Right lobe of liver (tissue), 4 donors: ENCODE measurements at regions not wholly inside any gene's neighbourhood (a gene's known extent, or its start where the extent isn't known, plus 50 kb on each side); places are given as distances from the start of the nearest gene placed in this dataset.

Source experiments
- CTCF ChIP-seq, 4 donors: fragments of 200-600 bp in 3 of 4; fragments of 450-650 bp in 1 of 4; IDR thresholded peaks; one replicate each; pipeline versions ENCODE4 v1.5.1 to v1.8.0; 2016 to 2022; ENCODE audit warnings: antibody characterized with exemption in 4 of 4, mild to moderate bottlenecking in 2 of 4
- POLR2A ChIP-seq: fragments of 450-650 bp; IDR thresholded peaks from one replicate; pipeline ENCODE4 v1.6.1; 2017; ENCODE audit warnings: antibody characterized with exemption, mild to moderate bottlenecking
- donor health status: DM: no; HTN: no; CAD: no.
- donor health status: DM: no; HTN: no; CAD: no.
- donor health status: DM: no; HTN: yes; CAD: no.

- TF ChIP-seq POLR2A = no peak
- TF ChIP-seq CTCF (IDR thresholded peaks at IDR 0.05) = no peak
Measured at GRCh38 chr2:39920307-39920801, 141.3 kb upstream of the THUMPD2 start.
